Globus pallidus (tissue), 1 donor: ENCODE measurements at regions not wholly inside any gene's neighbourhood (a gene's known extent, or its start where the extent isn't known, plus 50 kb on each side); places are given as distances from the start of the nearest gene placed in this dataset.
"Not testable (repeated sequence)": the region's sequence is repeated elsewhere in the genome, so short reads cannot be mapped to it uniquely, and the experiment has no call there.

Experiments
- DNase-seq: peaks from one replicate; pipeline ENCODE4 v3.0.0-alpha.2; 2015; ENCODE audit warnings: low spot score

GRCh38 chr5:101036778-101037177 lies 133.7 kb upstream of the ST8SIA4 start:
- no peak for DNase-seq

GRCh38 chr5:101035425-101035824 lies 132.3 kb upstream of the ST8SIA4 start:
- DNase-seq: no peak

- DNase-seq: no peak
These were observed 121.2 kb upstream of the ST8SIA4 start for GRCh38 chr5:101024299-101024698.

GRCh38 chr5:101018299-101018698 lies 115.2 kb upstream of the ST8SIA4 start:
- DNase-seq: no peak

- no peak for DNase-seq
These were observed 109.8 kb upstream of the ST8SIA4 start for GRCh38 chr5:101012880-101013279.

GRCh38 chr5:101009758-101010519 lies 106.9 kb upstream of the ST8SIA4 start:
- no peak for DNase-seq

GRCh38 chr5:100992354-100992753 lies 89.3 kb upstream of the ST8SIA4 start:
- DNase-seq: no peak

- not testable (repeated sequence) for DNase-seq
These were observed 80.5 kb upstream of the ST8SIA4 start for GRCh38 chr5:100983601-100984000.

GRCh38 chr5:100974082-100974481 lies 71.0 kb upstream of the ST8SIA4 start:
- no peak for DNase-seq

GRCh38 chr5:100970646-100971255 lies 67.7 kb upstream of the ST8SIA4 start:
- DNase-seq: no peak

GRCh38 chr5:100965291-100965690 lies 62.2 kb upstream of the ST8SIA4 start:
- DNase-seq: no peak
